GM21528 (cell line): ENCODE measurements at regions not wholly inside any gene's neighbourhood (a gene's known extent, or its start where the extent isn't known, plus 50 kb on each side); places are given as distances from the start of the nearest gene placed in this dataset.

ENCODE experiments used
- ATAC-seq: cut with Tn5 transposase; IDR thresholded peaks from one replicate; pipeline ENCODE4 v1.9.1; 2021; ENCODE audit warnings: mild to moderate bottlenecking, moderate library complexity; ENCODE audit not compliant: unreplicated experiment, low FRiP score

GRCh38 chr4:126264839-126265238 lies 950.1 kb downstream of the FAT4 start:
- ATAC-seq: no peak

GRCh38 chr4:126265888-126266287 lies 951.1 kb downstream of the FAT4 start:
- ATAC-seq: no peak

- no peak for ATAC-seq
Measured at GRCh38 chr4:126267689-126268088, 952.9 kb downstream of the FAT4 start.

GRCh38 chr4:126268106-126268505 lies 953.4 kb downstream of the FAT4 start:
- no peak for ATAC-seq

- ATAC-seq: no peak
Measured at GRCh38 chr4:126269106-126269505, 954.4 kb downstream of the FAT4 start.

GRCh38 chr4:126271292-126271691 lies 956.5 kb downstream of the FAT4 start:
- no peak for ATAC-seq

GRCh38 chr4:126273746-126274145 lies 959.0 kb downstream of the FAT4 start:
- ATAC-seq: no peak

- no peak for ATAC-seq
Measured at GRCh38 chr4:126291886-126292285, 977.1 kb downstream of the FAT4 start.

- no peak for ATAC-seq
Measured at GRCh38 chr4:126298271-126298670, 983.5 kb downstream of the FAT4 start.

GRCh38 chr4:126306152-126306869 lies 991.6 kb downstream of the FAT4 start:
- no peak for ATAC-seq

GRCh38 chr4:126318376-126318775 lies 1003.6 kb downstream of the FAT4 start:
- no peak for ATAC-seq

- ATAC-seq: no peak
Measured at GRCh38 chr4:126328914-126329313, 1014.2 kb downstream of the FAT4 start.

GRCh38 chr4:126338548-126338947 lies 1023.8 kb downstream of the FAT4 start:
- ATAC-seq: no peak

- ATAC-seq: no peak
Measured at GRCh38 chr4:126341927-126342326, 1027.2 kb downstream of the FAT4 start.

GRCh38 chr4:126344472-126344871 lies 1029.7 kb downstream of the FAT4 start:
- ATAC-seq: no peak

GRCh38 chr4:126346654-126347053 lies 1031.9 kb downstream of the FAT4 start:
- ATAC-seq: no peak

- no peak for ATAC-seq
Measured at GRCh38 chr4:126354784-126355183, 1040.0 kb downstream of the FAT4 start.

- no peak for ATAC-seq
Measured at GRCh38 chr4:126358041-126358440, 1043.3 kb downstream of the FAT4 start.

- no peak for ATAC-seq
Measured at GRCh38 chr4:126361287-126361686, 1046.5 kb downstream of the FAT4 start.

GRCh38 chr4:126364311-126364911 lies 1049.7 kb downstream of the FAT4 start:
- no peak for ATAC-seq

GRCh38 chr4:126369076-126369475 lies 1054.3 kb downstream of the FAT4 start:
- ATAC-seq: no peak

GRCh38 chr4:126372634-126373033 lies 1057.9 kb downstream of the FAT4 start:
- ATAC-seq: no peak
